Skin epidermis (tissue), 12 donors: ENCODE measurements at regions not wholly inside any gene's neighbourhood (a gene's known extent, or its start where the extent isn't known, plus 50 kb on each side); places are given as distances from the start of the nearest gene placed in this dataset.
"Not testable (repeated sequence)": the region's sequence is repeated elsewhere in the genome, so short reads cannot be mapped to it uniquely, and the experiment has no call there.

Source experiments
- H3K27ac ChIP-seq, 21 experiments: fragments of 200-600 bp; sonication (generic) in 11 of 21; one replicate each; pipeline ENCODE4 v1.5.0; 2020; ENCODE audit warnings: mild to moderate bottlenecking in 3 of 21, inconsistent platforms in 2 of 21, moderate library complexity in 2 of 21
- H3K4me3 ChIP-seq, 7 experiments: fragments of 200-600 bp; sonication (generic) in 2 of 7; one replicate each; pipeline ENCODE4 v1.5.0; 2020; ENCODE audit warnings: inconsistent platforms in 2 of 7, mild to moderate bottlenecking in 2 of 7, moderate library complexity in 1 of 7

DNA sequence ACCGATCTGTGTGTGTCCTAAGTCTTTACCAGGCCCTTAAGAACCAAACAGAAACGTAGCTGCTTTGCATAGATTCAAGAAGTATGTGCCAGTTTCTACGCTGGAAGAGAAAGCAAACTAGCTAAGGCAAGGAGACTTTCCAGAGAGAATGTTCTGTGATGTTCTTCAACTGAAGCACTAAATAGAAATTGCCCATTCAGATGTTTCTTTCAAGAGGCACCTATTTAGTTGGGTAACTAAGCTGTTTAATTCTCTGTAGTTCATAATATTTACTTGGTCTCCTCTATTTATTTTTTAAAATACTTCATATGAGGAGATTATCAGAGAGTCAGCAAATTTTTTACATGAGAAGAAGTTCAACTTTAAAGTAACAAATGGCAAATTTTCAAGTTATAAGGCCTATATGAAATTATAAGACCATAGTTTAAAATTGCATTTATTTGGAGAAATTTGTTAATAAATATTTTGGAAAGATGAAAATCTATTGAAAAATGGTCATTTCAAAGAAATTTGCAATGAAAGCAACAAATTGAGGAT lies 279.0 kb downstream of the NEBL start:
- Histone ChIP-seq H3K4me3 (no peak overlapping the region), H3K27ac (no peak overlapping the region)

DNA sequence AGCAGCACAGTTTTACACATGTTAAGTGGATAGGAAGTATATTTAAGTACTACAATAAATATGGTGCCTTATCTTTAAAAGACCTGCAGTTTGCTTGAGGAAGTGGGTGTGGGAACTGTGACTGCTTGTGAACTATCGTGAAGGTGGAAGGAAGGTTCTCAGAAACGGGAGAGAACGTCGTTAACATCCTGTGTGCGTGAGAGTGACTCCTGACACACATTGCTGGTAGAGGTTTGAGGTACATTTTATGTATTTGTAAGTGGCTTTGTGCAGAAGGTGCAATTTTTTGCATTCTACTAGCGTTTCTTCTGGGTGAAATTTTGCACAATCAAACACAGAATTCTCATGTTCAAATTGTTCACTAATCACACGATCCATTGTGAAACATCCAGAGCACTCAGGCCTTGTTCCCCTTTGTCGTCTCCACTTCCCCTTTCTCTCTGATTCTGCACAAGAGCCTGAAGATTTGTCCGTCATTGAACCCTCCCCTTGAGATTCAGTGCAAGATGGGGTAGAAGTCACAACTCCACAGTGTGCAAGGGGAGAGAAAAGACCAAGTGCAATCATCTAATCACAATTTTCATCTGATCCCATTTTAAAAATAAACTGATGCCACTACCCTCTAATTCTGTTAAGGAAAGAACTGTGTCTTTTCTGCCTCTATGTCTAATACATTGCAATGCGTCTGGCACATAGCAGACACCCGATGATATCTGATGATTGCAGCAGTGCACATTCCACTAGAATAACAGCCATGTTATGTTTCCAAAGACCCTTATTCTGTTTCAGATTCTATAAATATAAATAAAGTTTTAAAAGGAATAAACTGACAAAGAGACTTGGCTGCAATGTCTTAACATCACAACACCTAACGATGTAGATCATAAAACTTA lies 279.9 kb downstream of the NEBL start:
- no peak overlapping the region for H3K27ac ChIP-seq

GRCh38 chr10:20616056-20616671 lies 280.9 kb downstream of the NEBL start:
- no peak overlapping the region for H3K27ac ChIP-seq
- no peak overlapping the region for H3K4me3 ChIP-seq

More for the DNA sequence above, 279.9 kb downstream of the NEBL start:
- no peak overlapping the region for H3K4me3 ChIP-seq

GRCh38 chr10:20615395-20615794 lies 281.7 kb downstream of the NEBL start:
- Histone ChIP-seq H3K4me3 (no peak overlapping the region), H3K27ac (no peak overlapping the region)

DNA sequence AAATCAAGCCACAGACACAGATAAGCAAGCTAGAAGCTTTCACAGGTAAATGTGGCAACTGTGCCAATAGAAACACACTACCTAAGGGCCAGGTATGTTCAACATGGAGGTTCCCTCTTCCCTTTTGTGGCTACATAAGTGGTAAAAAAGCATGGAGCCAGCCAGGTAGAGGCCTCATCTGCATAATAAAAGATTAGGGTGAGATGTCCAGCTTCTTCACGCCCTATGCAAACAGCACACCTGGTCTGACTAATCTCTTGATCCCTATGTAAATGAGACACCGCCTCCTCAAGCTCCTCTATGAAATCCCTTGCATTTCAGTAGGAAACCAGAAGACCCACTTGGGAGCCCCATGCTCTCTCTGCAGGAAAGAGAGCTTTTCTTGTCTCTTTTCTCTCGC lies 282.2 kb downstream of the NEBL start:
- Histone ChIP-seq H3K4me3 (no peak overlapping the region), H3K27ac (no peak overlapping the region)

DNA sequence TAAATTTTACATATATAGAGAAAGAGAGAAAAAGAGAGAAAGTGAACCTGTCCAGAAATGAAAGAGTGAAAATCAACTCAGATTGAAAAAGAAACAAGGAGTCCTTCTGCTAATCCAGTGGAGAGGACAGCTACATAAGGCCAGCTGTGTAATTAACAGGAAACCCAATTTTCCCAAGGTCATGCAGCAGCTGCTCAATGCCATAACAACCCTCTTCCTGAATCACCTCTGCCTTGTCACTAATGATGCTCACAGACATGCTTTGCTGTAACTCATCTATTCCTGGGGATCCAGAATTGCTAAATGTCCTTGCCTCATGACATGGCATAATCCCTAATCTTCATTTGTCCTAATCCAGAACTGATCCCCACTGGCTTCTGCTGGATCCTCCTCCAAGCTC lies 288.6 kb downstream of the NEBL start:
- Histone ChIP-seq H3K4me3 (no peak overlapping the region), H3K27ac (no peak overlapping the region)

DNA sequence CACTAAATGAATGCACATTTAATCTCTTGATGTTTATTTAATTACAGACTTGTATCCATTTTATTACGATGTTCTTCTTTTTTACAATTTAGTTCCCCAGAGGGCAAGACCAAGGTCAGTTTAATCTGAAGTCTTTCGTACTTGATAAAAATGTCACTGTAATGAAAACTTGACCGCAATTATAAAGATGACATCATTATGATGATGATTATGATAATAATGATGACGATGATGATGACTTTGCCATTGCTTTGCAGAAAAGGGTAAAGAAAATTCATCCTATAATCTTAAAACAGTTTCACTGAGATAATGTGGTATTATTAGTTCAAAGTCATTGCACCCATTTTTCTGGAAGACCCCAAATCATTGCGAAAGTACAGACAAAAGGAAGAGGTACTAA lies 290.1 kb downstream of the NEBL start:
- no peak overlapping the region for H3K27ac ChIP-seq

DNA sequence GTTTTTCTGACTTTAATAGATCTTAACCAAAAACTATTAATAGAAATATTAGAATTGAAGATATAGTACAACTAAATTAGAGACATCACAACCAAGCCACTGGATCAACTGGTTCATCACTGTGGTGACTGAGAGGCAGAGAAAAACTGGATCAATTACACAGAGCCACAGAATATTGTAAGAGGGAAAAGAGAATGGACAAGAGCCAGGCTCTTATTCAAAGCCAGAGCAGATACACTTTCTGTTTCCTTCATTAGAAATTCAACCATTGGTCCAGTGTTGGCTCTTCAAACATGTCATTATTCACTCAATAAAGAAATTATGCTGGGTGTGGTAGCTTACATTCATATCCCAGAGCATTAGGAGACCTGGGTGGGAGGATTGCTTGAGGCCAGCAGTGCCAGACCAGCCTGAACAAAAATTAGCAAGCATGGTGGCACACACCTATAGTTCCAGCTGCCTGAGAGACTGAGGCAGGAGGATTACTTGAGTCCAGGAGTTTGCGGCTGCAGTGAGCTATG lies 295.1 kb downstream of the NEBL start:
- Histone ChIP-seq H3K4me3 (no peak overlapping the region), H3K27ac (no peak overlapping the region)

More for the DNA sequence above, 290.1 kb downstream of the NEBL start:
- no peak overlapping the region for H3K4me3 ChIP-seq

- no peak overlapping the region for H3K4me3 ChIP-seq
- no peak overlapping the region for H3K27ac ChIP-seq
Measured at GRCh38 chr10:20598590-20598989, 298.5 kb downstream of the NEBL start.

GRCh38 chr10:20596911-20597310 lies 300.2 kb downstream of the NEBL start:
- H3K27ac ChIP-seq = no peak overlapping the region
- H3K4me3 ChIP-seq = no peak overlapping the region

GRCh38 chr10:20596065-20596755 lies 300.9 kb downstream of the NEBL start:
- Histone ChIP-seq H3K27ac (no peak overlapping the region), H3K4me3 (no peak overlapping the region)

GRCh38 chr10:20593649-20594048 lies 303.5 kb downstream of the NEBL start:
- H3K27ac ChIP-seq = no peak overlapping the region
- H3K4me3 ChIP-seq = no peak overlapping the region

DNA sequence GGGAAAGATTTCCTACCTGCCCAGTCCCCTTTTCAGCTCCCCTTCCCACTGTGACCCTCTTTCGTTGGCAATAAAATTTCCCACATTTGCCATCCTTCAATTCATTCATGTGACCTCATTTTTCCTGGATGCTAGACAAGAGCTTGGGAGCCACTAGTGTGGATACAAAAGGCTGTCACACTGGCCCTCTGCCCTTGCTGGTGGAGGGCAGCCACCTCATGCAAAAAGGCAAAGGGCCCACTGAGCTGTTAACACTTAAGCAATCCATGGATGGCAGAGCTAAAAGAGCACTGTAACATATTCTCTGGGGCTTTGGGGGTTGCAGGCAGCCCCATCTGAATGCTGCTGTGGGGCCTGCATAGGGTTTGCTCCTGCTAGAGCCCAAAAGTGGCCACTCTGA lies 315.1 kb downstream of the NEBL start:
- no peak overlapping the region for H3K4me3 ChIP-seq
- H3K27ac ChIP-seq = no peak overlapping the region

DNA sequence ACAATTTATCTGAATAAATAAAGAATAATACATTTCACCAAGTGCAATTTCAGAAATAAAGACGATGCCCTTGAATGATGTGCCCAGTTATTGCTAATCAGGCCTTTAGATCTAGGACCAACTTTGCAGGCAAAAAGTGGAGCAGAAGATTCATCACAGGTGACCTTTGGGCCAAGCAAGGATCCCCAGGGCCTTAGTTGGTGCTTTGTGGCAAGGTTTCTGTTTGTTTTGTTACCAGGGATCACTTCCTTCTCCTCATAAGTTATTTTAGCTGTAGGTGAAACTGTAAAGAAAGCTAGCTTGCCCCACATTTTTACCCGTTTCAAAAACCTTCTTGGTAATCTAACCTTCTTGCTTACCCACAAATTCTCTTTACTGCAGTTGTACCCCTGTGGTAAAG lies 323.2 kb downstream of the NEBL start:
- H3K27ac ChIP-seq = no peak overlapping the region
- H3K4me3 ChIP-seq = no peak overlapping the region

DNA sequence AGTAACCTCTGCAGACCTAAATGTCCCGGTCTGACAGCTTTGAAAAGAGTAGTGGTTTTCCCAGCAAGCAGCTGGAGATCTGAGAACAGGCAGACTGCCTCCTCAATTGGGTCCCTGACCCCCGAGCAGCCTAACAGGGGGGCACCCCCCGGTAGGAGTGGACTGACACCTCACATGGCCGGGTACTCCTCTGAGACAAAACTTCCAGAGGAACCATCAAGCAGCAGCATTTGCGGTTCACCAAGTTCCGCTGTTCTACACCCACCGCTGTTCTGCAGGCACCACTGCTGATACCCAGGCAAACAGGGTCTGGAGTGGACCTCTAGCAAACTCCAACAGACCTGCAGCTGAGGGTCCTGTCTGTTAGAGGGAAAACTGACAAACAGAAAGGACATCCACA lies 341.1 kb downstream of the NEBL start:
- not testable (repeated sequence) for H3K27ac ChIP-seq, H3K4me3 ChIP-seq

DNA sequence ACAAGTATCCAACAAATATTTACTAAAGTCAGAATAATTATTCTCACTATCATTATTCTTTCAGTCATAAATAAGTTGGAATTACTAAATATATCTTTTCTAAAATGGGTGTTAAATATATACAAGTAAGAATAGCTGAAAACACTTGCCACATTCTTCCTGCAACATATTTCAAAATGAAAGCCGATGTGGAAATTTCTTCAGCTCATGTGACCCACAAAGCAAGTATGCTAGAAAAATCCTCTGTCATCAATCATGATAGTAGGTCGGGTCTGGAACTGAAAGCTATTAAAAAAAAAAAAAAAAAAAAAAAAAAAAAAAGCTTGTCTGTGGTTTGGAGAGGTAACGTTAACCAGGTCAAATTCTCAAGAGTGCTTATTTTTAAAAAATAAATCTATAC lies 344.7 kb downstream of the NEBL start:
- Histone ChIP-seq H3K27ac (no peak overlapping the region), H3K4me3 (no peak overlapping the region)

DNA sequence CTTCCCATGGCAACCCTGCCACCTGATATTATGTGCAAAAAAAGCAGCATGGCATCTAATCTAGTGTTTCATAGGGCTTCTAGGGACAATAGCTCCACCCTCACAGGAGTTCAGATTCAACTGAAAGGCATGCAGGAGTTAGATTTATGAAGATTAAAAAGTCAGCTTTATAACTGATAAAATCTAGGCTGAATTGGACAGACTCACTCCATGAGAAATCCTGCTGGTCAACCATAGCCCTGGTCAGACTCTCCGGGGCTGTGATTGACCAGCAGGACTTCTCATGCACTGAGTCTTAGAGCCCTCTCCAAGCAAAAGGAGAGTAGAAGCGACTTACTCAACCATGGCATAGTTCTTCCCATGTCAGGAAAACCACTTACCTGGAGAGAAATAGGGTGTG lies 345.4 kb downstream of the NEBL start:
- no peak overlapping the region for H3K27ac ChIP-seq

DNA sequence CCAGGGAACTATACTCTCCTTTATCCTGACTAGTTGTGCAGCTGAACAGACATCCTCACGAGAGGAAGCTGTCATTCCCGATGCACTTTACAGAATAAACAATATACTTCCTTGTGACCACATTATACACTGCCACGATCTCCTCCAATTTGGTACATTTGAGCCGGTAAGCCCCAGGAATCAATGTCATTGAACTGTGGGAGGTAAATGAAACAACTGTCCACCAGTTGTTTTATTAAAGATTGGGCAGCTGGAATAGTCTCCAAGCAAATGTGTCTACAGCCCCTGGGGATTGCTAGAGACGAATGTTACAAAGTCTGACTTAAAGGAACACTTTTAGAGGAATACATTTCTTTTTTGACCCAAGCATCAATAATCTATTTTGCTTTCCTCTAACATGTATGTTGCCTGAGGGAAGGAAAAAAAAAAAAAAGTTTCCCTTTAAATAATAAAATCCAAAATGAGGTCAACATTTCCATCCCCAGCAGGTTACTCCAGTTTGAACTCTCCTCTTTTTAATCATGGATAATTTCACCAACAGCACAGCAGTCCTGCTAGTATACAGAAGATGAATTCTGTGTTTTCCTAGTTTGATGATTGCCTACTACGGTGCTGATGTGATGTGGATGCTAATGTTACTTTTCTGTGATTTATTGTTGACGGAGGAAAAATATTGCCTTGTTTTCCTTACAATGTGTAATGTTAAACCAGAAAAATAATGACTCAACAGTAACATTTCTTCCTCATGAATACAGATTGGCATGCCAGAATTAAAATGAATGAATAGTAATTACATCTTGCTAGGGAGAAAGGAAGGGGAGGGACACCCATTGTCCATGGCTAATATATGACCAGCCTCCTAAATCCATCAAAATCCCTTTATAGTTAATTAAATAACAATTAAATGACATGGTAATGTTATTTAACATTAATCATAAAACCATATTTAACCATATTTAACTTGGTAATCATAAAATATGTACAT lies 360.9 kb downstream of the NEBL start:
- H3K27ac ChIP-seq = no peak overlapping the region

More for the DNA sequence above, 345.4 kb downstream of the NEBL start:
- no peak overlapping the region for H3K4me3 ChIP-seq

DNA sequence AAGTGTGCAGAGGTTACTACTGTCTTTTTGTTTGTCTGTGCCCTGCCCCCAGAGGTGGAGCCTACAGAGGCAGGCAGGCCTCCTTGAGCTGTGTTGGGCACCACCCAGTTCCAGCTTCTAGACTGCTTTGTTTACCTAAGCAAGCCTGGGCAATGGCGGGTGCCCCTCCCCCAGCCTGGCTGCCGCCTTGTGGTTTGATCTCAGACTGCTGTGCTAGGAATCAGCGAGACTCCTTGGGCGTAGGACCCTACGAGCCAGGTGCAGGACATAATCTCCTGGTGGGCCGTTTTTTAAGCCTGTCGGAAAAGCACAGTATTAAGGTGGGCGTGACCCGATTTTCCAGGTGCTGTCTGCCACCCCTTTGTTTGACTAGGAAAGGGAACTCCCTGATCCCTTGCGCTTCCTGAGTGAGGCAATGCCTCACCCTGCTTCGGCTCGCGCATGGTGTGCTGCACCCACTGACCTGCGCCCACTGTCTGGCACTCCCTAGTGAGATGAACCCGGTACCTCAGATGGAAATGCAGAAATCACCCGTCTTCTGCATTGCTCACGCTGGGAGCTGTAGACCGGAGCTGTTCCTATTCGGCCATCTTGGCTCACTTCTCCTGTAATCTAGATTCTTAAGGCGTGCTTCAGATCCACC lies 365.7 kb downstream of the NEBL start:
- not testable (repeated sequence) for H3K27ac ChIP-seq
- peak overlapping the region in 1 of 7 experiments; percentile 20 for H3K4me3 ChIP-seq

More for the DNA sequence above, 360.9 kb downstream of the NEBL start:
- no peak overlapping the region for H3K4me3 ChIP-seq
